NCI-H2196 (cell line): ENCODE measurements at regions not wholly inside any gene's neighbourhood (a gene's known extent, or its start where the extent isn't known, plus 50 kb on each side); places are given as distances from the start of the nearest gene placed in this dataset.

Experiments
- DNase-seq: peaks from one replicate; lab custom pipeline; 2025; ENCODE audit not compliant: unreplicated experiment; lab: John Stamatoyannopoulos, UW

- DNase-seq, result no peak
Measured at GRCh38 chr2:128490321-128490720, 171.7 kb upstream of the HS6ST1 start.

- no peak for DNase-seq
Measured at GRCh38 chr2:128490881-128491691, 172.4 kb upstream of the HS6ST1 start.

GRCh38 chr2:128491692-128492244, 173.1 kb upstream of the HS6ST1 start:
- no peak for DNase-seq

DNA sequence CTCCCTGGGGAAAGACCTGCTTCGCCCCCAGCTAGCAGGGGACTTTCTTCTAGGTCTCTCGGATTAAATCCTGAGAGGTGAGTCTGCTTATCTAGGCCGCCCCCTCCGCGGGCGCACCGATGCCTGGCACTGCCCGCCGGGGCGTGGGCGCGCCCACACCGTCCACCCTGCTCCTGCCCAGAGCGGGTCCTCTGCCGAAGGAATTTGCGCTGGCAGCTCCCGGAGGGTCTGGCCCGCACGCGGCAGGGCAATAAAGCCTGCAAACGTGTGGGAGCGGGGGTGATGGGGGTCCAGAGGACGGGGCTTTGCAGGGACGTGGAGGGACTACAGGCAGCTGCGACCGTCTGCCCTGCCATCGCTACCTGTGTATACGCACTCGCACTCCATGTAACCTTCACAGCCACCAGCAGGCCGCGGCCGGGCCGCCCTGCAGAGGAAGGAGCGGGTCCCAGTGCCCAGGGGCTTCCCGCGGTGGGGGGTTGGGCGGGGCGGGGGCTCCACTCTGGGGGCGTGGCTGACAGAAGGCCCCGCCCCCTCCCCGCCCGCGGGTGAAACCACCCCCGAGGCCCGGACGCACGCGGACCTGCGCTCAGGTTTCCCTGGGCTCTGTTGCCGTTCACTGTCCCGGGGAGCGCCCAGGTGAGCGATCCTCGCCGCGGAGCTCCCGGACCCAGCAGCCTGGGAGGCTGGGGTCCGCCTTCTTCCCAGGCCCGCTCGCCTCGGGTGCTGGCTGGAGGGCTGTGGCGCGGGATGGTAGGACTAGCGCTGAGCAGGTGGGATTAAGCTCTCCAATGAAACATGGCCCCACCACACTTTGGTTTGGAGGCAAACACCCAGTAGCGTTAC, 174.5 kb upstream of the HS6ST1 start:
- DNase-seq, result no peak

DNA sequence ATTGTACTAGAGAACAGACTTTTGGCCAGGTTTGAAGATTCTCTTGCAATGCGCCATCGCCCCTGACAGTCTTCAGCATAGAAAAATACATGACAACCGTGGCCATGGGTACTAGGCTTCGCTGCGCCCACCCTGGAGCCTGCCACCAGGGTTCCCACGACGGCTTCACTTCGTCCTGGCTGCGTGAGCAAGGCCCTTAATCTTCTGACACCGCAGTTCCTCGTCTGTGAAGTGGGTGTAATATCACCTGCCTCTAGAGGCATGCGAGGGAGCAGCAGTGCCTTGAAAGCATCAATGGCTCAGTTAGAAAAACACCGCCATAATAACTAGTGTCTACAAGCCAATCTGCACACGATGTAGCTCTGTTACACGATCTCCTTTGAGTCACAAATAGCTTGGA, 175.2 kb upstream of the HS6ST1 start:
- no peak for DNase-seq

GRCh38 chr2:128494307-128494639, 175.6 kb upstream of the HS6ST1 start:
- no peak for DNase-seq

DNA sequence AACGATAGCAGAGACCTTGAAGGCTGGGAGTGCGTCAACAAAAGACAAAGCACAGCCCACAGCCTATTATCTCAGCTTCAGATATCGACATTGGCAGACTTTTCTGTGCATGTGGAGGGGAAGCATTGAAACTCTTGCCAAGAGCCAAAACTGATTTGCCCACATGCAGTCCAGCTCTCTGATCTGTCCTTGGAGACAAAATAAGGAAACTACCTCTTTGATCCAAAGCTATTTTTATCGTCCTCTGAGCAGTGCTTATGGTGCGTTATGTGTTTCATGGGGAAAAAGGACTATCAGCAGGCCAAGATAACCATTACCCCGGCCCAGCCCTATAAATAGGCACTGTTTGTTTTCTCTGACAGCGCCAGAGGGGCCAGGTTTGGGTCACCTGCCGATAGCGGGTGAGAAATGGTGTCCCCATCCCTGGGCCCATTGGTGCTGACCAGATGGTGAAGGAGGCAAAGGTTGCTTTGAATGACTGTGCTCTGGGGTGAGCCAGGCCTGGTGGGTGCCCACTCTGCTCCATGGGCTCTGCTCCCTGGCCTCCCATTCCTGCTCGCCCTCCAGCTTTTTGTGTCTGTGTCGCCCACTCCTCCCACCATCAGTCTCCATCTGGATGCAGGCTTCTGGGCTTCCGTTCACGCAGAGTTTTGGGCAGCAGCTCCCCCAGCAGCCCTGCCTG, 176.1 kb upstream of the HS6ST1 start:
- no peak for DNase-seq

DNA sequence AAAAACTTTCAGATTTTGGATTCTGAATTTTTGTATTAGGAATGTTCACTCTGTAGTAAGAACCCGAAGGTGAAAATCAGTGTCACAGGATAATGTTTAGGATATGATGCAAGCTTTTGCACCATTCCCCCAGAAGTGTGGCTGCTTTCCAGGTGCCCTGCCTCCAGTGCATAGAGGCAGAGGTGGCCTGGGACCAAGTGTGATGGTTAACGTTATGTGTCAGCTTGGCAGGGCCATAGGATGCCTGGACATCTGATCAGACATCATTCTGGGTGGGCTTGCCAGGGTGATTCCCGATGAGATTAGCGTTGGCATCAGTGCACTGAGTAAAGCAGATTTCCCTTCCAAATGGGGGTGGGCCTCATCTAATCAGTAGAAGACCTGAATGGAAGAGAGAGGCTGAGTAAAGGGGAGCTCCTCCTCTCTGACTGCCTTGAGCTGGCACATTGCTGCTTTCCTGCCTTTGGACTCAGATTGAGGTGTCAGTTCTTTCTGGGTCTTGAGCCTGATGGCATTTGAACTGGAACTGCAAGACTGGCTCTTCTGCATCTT, 177.4 kb upstream of the HS6ST1 start:
- no peak for DNase-seq

DNA sequence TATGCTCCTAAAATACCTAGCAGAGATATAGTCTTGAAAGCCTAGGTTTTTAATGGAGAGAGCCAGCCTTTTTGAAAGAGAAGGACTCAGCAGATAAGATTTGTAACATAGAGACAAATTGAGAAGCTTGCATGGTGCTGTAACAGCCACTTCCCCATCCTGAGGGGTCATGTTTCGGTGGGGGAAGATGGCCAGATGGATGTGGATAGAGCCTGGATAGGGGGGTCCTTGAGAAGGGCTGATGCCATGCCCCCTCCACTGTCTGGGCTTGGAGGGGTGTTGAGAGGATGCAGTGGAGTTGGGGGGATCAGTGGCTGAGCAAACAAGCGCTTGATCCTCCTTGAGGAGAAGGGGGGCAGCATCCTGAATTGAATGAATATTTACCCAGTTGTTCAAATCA, 178.0 kb upstream of the HS6ST1 start:
- no peak for DNase-seq

GRCh38 chr2:128497461-128497860, 178.8 kb upstream of the HS6ST1 start:
- no peak for DNase-seq

DNA sequence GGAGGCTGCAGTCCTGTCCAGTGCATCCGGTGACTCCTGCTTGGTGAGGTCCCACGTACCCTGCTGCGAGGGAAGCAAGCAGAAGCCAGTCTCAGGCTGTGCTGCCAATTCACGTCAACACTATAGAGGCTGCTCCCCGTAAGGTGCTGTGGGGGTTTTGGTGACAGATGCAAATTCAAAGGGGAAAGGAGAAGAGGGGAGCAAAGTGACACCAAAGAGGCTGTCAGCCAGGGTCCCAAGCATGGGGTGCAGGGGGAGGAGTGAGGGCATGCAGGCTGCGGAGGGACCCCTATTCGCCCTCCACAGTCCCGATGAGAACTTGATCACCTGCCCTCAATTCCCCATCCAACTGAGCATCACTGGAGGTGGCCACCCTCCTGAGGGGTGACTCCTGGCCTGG, 179.4 kb upstream of the HS6ST1 start:
- DNase-seq, result no peak

DNA sequence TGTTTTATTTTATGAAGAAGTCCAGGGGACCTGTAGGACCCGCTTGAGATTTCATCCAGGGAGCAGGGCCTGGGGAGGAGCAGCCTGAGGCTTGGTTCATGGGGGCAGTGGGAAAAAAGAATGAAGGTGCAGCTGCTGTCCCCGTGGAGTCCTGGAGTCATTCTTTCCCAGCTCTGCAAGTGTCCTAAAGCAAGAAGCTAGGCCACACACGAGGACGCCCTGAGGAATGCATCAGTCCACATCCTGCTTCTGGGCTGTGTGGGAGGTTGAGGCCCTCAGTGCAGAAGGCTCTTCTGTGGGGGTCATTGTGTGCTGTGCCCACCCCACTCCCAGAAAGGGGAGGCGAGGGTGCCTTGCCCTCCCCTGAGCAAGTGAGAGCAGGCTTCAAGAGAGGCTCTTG, 179.9 kb upstream of the HS6ST1 start:
- no peak for DNase-seq

DNA sequence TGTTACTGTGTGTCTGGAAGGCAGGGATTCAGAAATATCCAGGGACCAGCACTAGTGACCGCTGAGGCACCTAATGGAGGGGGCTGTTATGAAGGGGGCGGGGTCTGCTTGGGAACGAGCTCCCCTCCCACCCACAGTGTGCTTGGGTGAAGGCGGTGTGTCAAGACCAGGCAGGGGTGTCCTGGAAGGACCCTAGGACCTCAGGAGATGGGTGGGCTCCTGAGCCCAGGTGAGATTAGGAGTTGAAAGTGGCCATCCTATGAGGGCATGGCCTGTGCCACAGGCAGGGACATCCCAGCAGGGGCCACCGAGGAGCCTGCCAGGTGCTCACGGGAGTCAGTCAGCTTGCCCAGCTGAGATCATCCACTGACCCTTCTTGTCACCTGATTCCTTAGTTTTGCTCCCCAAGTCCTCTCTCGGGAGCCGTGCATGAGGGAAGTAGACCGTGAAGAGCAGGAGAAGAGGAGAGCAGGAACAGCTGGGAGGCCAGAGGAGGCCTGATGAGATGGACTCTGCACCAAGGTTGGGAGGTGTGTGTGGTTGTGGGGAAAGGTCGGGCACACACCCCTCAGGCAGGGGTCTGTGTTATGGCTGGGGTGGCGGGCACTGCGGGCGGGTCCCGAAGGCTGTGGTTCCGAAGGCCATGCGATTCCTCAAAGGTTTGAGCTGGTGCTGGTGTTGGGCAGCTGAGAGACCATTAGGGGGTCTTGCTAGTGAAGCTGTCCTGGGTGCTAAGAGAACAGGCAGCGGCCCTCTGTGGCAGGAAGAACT, 180.9 kb upstream of the HS6ST1 start:
- DNase-seq, result no peak

DNA sequence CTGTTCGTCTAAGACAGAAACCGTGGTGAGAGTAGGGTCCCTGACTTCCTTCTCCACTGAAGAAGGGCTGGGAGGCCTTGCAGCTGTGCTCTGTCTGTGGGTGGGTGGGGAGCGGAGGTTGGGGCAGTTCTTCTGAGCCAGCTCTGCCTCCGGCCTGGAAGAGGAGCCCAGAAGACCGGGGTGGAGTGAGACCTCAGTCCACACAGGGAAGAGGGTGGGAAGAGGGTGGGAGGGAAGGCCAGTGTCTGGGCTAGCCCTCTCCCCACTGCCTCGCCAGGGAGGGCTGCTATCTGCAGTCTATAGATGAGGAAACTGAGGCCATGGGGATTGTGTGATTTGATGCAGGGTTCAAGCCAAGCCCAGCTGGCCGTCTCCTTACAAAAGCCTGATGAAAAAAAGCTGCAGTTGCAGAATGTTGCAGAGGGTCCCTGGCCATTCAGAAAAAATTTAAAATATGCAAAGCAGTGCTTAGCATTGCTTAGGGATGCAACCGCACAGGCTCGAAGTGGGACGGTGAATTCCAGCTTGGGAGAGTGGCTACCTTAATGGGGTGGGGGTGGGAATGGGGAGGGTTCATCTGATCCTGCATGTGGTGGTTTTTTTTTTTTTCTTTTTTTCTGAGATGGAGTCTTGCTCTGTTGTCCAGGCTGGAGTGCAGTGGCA, 181.6 kb upstream of the HS6ST1 start:
- DNase-seq, result no peak

- no peak for DNase-seq
Measured at GRCh38 chr2:128501006-128501690, 182.5 kb upstream of the HS6ST1 start.

GRCh38 chr2:128501700-128502099, 183.0 kb upstream of the HS6ST1 start:
- no peak for DNase-seq

- no peak for DNase-seq
Measured at GRCh38 chr2:128502200-128502599, 183.5 kb upstream of the HS6ST1 start.

GRCh38 chr2:128502638-128503246, 184.1 kb upstream of the HS6ST1 start:
- no peak for DNase-seq
